ENCODE measurements at regions not wholly inside any gene's neighbourhood (a gene's known extent, or its start where the extent isn't known, plus 50 kb on each side); places are given as distances from the start of the nearest gene placed in this dataset.

- DNase-seq (no peak), ATAC-seq (no peak)
Measured at GRCh38 chr14:101370593-101371569, 190.4 kb upstream of the DIO3 start.

DNA sequence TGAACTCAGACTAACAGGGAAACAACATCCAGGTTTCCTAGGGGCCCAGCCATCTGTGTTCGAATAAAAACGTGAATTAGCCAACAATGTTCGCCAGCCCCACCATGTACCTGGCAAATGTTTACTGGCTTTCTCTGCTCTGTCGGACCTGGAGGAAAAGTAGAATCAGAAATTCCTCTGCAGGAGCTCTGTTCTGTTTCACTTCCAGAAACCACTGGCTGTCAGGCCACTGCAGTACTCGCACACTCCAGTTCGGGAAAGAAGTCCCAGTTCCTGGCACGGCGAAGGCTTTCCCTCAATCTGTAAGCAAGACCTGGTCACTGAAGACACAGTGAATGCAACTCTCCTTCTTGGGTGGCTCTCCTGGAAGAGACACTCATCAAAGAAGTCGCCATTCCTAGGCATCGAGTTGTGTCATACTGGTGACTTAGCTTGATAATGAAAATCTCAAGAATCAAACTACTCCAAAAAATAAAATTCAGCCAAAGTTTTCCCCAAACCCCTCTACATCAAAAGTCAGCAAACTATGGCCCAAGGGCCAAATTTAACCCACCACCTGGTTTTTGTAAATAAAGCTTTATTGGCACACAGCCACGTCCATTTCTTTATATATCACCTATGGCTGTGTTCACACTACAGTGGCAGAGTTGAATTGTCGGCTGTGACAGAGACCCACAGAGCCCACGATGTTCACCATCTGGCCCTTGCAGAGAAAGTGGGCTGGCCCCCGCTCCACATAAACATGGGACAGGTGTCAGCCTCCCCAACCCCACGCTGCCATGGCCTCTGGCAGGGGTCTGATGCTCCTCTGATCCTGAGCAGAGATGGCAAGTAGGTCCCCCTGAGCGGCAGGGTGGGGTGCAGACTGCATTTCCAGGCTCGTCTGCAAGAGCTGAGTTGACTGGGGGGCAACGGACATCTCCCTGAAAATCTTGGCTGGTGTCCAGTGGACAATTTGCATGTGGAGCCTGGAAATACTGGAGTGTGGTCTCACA, 189.2 kb upstream of the DIO3 start:
- DNase-seq (no peak), ATAC-seq (no peak)

DNA sequence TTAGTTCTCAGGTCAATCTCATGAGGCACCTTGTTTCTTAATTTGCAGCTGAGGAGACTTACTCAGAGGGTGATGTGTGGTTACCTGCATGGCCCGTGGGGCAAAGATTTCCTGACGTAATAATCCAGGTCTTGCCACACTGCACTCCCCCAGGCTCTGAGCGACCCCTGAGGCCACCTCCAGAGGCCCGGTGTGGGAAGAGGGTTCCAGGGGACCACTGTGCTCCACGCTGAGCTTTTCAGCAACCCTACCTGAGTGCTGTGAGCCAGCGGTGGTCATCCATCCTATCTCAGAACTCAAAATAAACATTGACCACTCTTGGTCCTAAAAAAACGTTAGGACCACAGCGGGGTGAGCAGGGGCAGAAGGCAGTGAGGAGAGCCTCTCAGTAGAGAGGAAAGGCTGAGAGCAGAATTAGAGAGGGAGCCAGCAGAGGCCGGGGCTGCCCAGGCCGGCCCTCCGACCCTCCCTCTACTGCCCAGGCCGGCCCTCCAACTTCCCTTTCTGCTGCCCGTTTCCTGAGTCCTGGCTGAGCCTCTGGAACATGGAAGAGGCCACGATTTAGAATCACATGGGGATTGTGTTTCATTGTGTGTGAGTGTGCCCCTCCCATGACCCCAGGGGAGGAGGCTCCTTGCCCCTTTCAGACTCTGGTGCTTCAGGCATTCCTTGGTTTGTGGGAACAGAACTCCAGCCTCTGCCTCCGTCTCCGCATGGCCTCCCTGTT, 188.2 kb upstream of the DIO3 start:
- DNase-seq (no peak), ATAC-seq (no peak)

GRCh38 chr14:101373690-101374295, 187.5 kb upstream of the DIO3 start:
- DNase-seq = no peak
- no peak for ATAC-seq

DNA sequence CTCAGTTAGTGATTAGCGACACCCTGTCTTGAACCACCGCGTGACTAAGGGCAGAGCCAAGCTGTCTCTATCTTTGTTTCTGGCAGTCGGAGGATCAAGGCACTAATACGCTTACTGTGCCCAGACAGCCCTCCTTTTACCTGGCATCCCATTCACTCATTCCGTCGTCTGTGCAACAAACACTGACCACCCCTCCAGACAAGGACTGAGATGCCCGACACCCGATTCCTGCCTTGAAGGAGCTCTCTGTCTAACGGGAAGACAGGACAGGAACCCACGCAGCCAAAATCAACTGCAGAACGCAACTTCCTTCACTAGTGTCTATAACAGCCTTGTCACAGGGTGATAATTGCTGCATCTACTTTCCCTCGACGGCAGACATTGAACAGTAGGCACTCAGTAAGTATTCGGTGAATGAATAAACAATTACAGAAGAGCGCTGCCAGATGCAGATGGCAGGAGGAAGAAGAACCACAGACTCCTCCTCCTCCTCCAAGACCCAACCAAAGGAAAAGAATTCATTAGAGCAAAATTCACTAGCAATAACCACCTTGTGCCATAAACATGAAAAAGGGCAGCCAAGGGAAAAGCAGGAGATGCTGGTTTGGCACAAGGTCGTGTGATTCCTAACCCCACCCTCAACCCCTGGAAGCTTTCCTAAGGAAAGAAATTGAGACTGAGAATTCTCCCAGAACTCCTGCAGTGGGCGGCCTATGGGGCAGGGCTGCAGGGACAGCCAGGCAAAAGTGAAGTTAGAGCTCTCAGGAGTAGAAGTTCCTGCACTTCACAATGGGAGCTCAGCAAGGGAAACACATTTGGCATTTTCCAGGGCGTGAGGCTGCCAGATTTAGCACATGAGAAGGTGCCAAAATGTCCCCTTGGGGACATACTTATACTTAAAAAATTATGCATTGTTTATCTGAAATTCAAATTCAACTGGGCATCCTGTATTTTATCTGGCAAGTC, 186.6 kb upstream of the DIO3 start:
- ATAC-seq = no peak

DNA sequence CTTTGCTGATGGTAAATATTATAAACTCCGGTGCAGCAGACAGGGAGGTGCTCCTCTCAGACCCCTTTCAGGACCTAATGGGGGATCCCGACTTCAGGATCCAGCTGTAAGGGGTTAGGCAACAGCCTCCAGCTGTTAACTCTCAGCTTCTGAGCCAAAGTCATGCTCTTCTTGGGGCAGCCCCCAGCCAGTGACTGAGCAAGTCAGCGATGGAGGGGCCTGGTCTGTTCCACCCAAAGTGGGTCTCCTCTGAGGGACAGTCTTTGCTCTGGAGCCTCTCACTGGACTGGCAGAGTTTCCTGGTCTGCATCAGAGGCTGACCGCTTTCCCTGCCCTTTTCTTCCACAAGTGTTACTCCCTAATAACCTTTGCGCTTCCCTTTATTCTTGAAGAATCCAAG, 184.2 kb upstream of the DIO3 start:
- DNase-seq (no peak), ATAC-seq (no peak)

More for the DNA sequence above, 186.6 kb upstream of the DIO3 start:
- no peak for DNase-seq

DNA sequence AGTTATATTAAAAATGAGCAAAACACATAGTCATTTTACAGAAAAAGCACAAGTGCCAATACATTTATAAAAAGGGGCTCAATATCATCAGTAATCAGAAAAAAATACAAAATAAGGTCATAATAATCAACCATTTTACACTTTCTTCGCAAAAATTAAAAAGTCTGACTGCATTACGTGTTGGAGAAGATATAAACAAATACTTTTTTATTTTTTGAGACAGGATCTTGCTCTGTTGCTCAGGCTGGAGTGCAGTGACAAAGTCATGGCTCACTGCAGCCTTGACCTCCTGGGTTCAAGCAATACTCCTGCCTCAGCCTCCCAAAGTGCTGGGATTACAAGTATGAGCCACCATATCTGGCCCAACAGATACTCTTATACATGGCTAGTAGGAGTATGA, 181.5 kb upstream of the DIO3 start:
- no peak for ATAC-seq
- DNase-seq = no peak

DNA sequence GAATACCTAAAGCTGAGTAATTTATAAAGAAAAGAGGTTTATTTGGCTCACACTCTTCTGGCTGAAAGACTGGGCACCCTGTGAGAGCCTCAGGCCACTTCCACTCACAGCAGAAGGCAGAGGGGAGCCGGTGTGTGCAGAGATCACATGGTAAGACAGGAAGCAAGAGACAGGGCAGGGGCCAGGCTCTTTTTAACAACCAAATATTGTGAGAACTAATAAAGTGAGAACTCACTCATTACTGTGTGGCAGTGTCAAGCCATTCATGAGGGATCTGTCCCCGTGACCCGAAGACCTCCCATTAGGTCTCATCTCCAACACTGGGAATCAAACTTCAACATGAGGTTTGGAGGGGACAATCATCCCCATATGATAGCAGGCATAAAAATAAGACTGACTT, 180.8 kb upstream of the DIO3 start:
- DNase-seq (no peak), ATAC-seq (no peak)

- no peak for ATAC-seq
- DNase-seq = no peak
Measured at GRCh38 chr14:101380940-101381339, 180.4 kb upstream of the DIO3 start.

DNA sequence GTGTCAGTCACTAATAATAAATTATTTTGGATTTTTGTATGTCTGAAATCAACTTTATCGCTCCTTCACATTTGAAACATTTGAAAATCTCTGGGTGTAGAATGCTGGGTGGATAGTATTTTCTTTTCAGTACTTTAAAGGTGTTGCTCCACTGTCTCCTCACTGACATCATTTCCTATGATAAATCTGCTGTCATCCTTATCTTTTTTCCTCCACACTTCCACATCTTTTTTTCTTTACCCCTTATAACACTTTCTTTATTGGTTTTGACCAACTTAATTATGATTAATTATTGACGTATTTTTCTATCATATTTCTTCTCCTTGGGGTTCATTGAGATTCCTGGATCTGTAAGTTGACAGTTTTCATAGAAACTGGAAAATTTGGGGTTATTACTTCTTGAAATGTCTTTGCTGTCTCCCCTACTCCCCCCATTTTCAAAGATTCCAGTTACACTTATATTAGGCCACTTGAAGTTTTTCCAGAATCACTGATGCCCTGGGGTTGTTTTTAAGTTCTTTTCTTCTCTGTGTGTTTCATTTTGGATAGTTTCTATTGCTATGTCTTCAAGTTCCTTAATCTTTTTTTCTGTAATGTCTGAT, 177.5 kb upstream of the DIO3 start:
- no peak for ATAC-seq

DNA sequence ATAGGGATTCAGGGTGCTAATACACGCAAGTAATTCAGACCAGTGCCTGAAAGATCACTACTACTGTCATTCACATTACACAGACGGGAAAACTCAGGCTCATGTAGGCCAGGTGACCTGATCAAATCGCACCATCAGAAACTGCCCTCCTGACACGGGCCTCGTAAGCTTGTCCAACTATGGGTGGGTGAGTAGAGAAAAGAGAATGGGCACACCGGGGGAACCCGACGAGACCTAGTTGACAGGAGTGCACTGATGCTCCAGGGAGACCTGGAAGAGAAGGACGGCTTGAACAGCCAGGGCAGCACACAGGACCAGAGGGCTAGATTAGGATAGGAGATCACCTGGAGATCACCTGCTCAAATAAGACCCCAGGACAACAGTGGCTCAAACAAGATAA, 166.9 kb upstream of the DIO3 start:
- DNase-seq (no peak), ATAC-seq (no peak)

More for the DNA sequence above, 177.5 kb upstream of the DIO3 start:
- DNase-seq = no peak

GRCh38 chr14:101395779-101396178, 165.5 kb upstream of the DIO3 start:
- ATAC-seq (no peak), DNase-seq (no peak)

DNA sequence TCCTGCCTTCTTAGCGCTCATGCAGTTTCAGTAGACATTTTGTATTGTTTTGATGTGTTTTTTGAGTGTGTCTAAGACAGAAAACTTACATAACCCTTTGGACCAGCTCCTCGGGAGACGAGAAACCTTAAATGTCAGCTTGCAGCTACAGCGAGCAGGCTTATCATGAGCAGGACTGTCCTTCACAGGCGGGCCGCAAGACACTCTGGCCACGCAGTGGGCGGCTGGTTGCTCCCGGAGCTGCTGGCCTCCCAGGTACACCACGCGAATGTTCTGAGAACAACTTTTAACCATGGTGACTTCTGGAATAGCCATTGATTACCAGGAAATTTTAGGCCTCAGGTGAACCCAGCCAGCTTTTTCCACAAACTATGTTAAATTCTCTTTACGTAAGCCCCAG, 164.1 kb upstream of the DIO3 start:
- DNase-seq = no peak
- no peak for ATAC-seq

GRCh38 chr14:101398011-101398410, 163.3 kb upstream of the DIO3 start:
- DNase-seq = no peak
- ATAC-seq = no peak

DNA sequence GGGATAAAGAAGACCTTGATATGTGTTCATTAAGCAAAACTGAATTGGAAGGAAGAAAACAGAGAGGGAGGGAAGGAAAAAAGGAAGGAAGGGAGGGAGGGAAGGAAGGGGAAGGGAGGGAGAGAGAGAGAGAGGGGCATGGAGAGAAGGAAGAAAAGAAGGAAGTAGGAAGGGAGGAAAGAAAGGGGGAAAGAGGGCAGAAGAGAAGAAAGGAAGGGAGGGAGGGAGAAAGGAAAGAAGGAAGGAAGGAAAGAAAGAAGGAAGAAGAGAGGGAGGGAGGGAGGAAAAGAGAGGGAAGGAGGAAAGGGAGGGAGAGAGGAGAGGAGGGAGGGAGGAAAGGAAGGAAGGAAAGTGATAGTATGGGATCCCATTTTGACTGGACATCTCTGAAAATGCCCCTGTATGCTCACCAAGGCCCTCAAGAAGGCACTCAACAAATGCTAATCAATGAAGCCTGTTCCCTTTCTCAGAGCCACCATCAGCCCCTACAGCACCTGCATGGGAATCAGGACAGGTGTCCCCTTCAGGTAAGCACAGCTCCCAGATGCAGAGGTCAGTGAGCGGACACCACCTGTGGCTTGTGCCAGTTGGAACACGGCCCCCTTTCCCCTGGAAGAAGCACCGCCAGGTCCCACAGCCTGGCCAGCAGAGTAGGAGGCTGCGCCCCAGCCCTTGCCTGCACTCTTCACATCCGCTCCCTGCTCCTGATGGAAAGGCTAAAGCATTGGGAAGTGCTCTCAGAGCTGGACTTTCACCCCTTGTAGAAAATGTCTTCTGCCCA, 161.4 kb upstream of the DIO3 start:
- DNase-seq = no peak
- ATAC-seq = no peak

DNA sequence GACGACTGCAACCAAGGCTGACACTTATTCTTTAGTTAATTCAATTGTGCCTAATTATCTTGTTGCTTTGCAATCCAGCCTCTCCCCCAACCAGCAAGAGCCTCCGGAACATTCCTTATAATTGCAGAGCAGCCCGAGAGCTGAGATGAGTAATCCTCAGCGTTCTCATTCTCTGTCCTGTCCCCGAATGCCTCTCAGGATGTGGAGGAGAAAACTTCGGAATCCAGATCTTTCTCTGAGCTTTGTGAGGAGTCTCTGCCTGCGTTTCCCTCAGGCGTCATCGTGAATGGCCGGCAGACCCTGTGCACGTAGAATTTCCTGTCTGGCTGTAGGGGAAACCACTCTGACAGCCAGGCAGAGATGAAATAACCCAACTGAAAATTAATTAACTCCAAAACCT, 160.5 kb upstream of the DIO3 start:
- no peak for DNase-seq
- ATAC-seq = no peak

- no peak for ATAC-seq
- DNase-seq = no peak
Measured at GRCh38 chr14:101402936-101403660, 158.2 kb upstream of the DIO3 start.

DNA sequence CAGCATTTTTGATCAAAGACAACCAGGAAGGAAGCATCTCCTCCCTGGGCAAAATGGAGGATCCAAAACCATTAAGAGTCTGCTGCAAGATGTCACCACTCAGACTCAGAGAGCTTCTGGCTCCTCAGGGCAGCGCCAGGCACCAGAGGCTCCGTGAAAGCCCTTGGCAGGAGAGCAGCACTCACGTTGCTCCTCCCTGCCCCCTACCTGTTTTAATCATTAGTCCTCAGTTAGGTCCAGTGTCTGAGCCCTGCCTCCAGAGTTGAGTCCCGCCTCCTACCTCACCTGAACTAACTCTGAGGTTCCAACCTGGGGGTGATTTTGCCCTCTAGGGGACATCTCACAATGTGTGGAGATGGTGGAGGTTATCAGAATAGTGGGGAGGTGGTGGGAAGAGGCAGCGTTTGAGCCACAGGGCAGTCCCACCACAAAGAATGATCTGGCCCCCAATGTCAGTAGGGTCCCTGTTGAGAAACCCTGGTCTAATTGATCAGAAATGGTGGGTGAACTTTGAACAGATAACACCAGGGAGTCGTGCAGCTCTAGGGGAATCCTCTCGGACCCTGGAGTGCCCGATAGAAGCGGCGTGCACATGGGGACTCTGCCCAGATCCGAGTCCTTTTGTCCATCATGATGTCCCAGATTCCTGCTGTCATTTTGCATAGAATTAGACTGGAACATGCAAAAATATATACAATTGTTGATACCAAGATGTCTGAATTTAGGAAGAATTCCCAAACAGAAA, 156.7 kb upstream of the DIO3 start:
- ATAC-seq (no peak), DNase-seq (no peak)
